ENCODE measurements at regions not wholly inside any gene's neighbourhood (a gene's known extent, or its start where the extent isn't known, plus 50 kb on each side); places are given as distances from the start of the nearest gene placed in this dataset.

GRCh38 chr3:98259-98654 lies 98.3 kb upstream of the CHL1 start:
- Histone ChIP-seq H3K4me2 (ENCODE audit: low read length) (no peak overlapping the region), H4K20me1 (ENCODE audit: control insufficient read depth, insufficient read depth, low read depth, low read length) (no peaks in the 10 kb centered on the region), H3K9me2 (replicated peaks; ENCODE audit: control insufficient read depth, low read length) (no peaks in the 10 kb centered on the region), H3K27me3 (ENCODE audit: control insufficient read depth, low read length) (no peaks in the 10 kb centered on the region), H3K9me3 (ENCODE audit: control insufficient read depth, insufficient read depth, low read length) (no peaks in the 10 kb centered on the region), H3F3A (ENCODE audit: control insufficient read depth, insufficient read depth) (no peaks in the 10 kb centered on the region), H3K4me1 (ENCODE audit: control insufficient read depth, low read length) (no peaks in the 10 kb centered on the region), H3K36me3 (ENCODE audit: control insufficient read depth, low read length) (no peaks in the 10 kb centered on the region), H3K27ac (ENCODE audit: low read depth, low read length) (no peak overlapping the region), H3K4me3 (ENCODE audit: low read length) (no peak overlapping the region), H3K79me2 (ENCODE audit: control insufficient read depth, low read length) (no peaks in the 10 kb centered on the region)
- no peak for TF ChIP-seq EZH2phosphoT487 (IDR thresholded peaks at IDR 0.05; ENCODE audit: borderline replicate concordance, low read length)
- TF ChIP-seq CTCF (IDR thresholded peaks at IDR 0.05; ENCODE audit: low read depth, low read length, poor library complexity, severe bottlenecking) = no peak

GRCh38 chr3:99506-99905 lies 97.1 kb upstream of the CHL1 start:
- Histone ChIP-seq H3K9me2 (replicated peaks; ENCODE audit: control insufficient read depth, low read length) (no peaks in the 10 kb centered on the region), H3K79me2 (ENCODE audit: control insufficient read depth, low read length) (no peaks in the 10 kb centered on the region), H3K4me1 (ENCODE audit: control insufficient read depth, low read length) (no peaks in the 10 kb centered on the region), H3K4me3 (ENCODE audit: low read length) (no peak overlapping the region), H3K4me2 (ENCODE audit: low read length) (no peak overlapping the region), H3K36me3 (ENCODE audit: control insufficient read depth, low read length) (no peaks in the 10 kb centered on the region), H4K20me1 (ENCODE audit: control insufficient read depth, insufficient read depth, low read depth, low read length) (no peaks in the 10 kb centered on the region), H3K9me3 (ENCODE audit: control insufficient read depth, insufficient read depth, low read length) (no peaks in the 10 kb centered on the region), H3K27me3 (ENCODE audit: control insufficient read depth, low read length) (no peaks in the 10 kb centered on the region), H3F3A (ENCODE audit: control insufficient read depth, insufficient read depth) (no peaks in the 10 kb centered on the region), H3K27ac (ENCODE audit: low read depth, low read length) (no peak overlapping the region)
- TF ChIP-seq CTCF (IDR thresholded peaks at IDR 0.05; ENCODE audit: low read depth, low read length, poor library complexity, severe bottlenecking) = no peak
- TF ChIP-seq EZH2phosphoT487 (IDR thresholded peaks at IDR 0.05; ENCODE audit: borderline replicate concordance, low read length) = no peak

GRCh38 chr3:102484-102883 lies 94.1 kb upstream of the CHL1 start:
- Histone ChIP-seq H3K79me2 (ENCODE audit: control insufficient read depth, low read length) (no peaks in the 10 kb centered on the region), H3K9me2 (replicated peaks; ENCODE audit: control insufficient read depth, low read length) (no peaks in the 10 kb centered on the region), H3K27ac (ENCODE audit: low read depth, low read length) (no peak overlapping the region), H3K27me3 (ENCODE audit: control insufficient read depth, low read length) (no peaks in the 10 kb centered on the region), H4K20me1 (ENCODE audit: control insufficient read depth, insufficient read depth, low read depth, low read length) (no peaks in the 10 kb centered on the region), H3F3A (ENCODE audit: control insufficient read depth, insufficient read depth) (no peaks in the 10 kb centered on the region), H3K4me2 (ENCODE audit: low read length) (no peak overlapping the region), H3K9me3 (ENCODE audit: control insufficient read depth, insufficient read depth, low read length) (no peaks in the 10 kb centered on the region), H3K36me3 (ENCODE audit: control insufficient read depth, low read length) (no peaks in the 10 kb centered on the region), H3K4me3 (ENCODE audit: low read length) (no peak overlapping the region), H3K4me1 (ENCODE audit: control insufficient read depth, low read length) (no peaks in the 10 kb centered on the region)
- TF ChIP-seq CTCF (IDR thresholded peaks at IDR 0.05; ENCODE audit: low read depth, low read length, poor library complexity, severe bottlenecking) (no peak), EZH2phosphoT487 (IDR thresholded peaks at IDR 0.05; ENCODE audit: borderline replicate concordance, low read length) (no peak)

GRCh38 chr3:103991-104390 lies 92.6 kb upstream of the CHL1 start:
- Histone ChIP-seq H3K27me3 (ENCODE audit: control insufficient read depth, low read length) (no peaks in the 10 kb centered on the region), H3K4me1 (ENCODE audit: control insufficient read depth, low read length) (no peaks in the 10 kb centered on the region), H3F3A (ENCODE audit: control insufficient read depth, insufficient read depth) (no peaks in the 10 kb centered on the region), H3K9me3 (ENCODE audit: control insufficient read depth, insufficient read depth, low read length) (no peaks in the 10 kb centered on the region), H3K79me2 (ENCODE audit: control insufficient read depth, low read length) (no peaks in the 10 kb centered on the region), H3K36me3 (ENCODE audit: control insufficient read depth, low read length) (no peaks in the 10 kb centered on the region), H3K27ac (ENCODE audit: low read depth, low read length) (no peak overlapping the region), H3K4me2 (ENCODE audit: low read length) (no peak overlapping the region), H3K9me2 (replicated peaks; ENCODE audit: control insufficient read depth, low read length) (no peaks in the 10 kb centered on the region), H4K20me1 (ENCODE audit: control insufficient read depth, insufficient read depth, low read depth, low read length) (no peaks in the 10 kb centered on the region), H3K4me3 (ENCODE audit: low read length) (no peak overlapping the region)
- TF ChIP-seq EZH2phosphoT487 (IDR thresholded peaks at IDR 0.05; ENCODE audit: borderline replicate concordance, low read length) = no peak
- no peak for TF ChIP-seq CTCF (IDR thresholded peaks at IDR 0.05; ENCODE audit: low read depth, low read length, poor library complexity, severe bottlenecking)
